Gastroesophageal sphincter (tissue), 4 donors: ENCODE measurements at regions not wholly inside any gene's neighbourhood (a gene's known extent, or its start where the extent isn't known, plus 50 kb on each side); places are given as distances from the start of the nearest gene placed in this dataset.

ENCODE experiments used
- ATAC-seq: fragments of 150-250 bp; one replicate; pipeline ENCODE4 v1.9.1; 2016; ENCODE audit warnings: mild to moderate bottlenecking, moderate library complexity
- H3K27ac ChIP-seq, 4 donors: fragments of 200-600 bp; sonication (generic) in 3 of 4; 1 replicate in 3 of 4; 2 replicates in 1 of 4; pipeline ENCODE4 v1.5.1; 2016 to 2019
- H3K27me3 ChIP-seq: fragments of 200-600 bp; sonication (generic); one replicate; pipeline ENCODE4 v1.5.1; 2019
- H3K36me3 ChIP-seq, 2 donors: fragments of 200-600 bp; sonication (generic); one replicate each; pipeline ENCODE4 v1.5.1; 2019; ENCODE audit warnings: control low read depth in 1 of 2
- H3K4me1 ChIP-seq, 3 donors: fragments of 200-600 bp; sonication (generic); 1 replicate in 2 of 3; 2 replicates in 1 of 3; pipeline ENCODE4 v1.5.1; 2016 to 2019; ENCODE audit warnings: control low read depth in 2 of 3
- H3K4me3 ChIP-seq, 2 donors: fragments of 200-600 bp; sonication (generic); one replicate each; pipeline ENCODE4 v1.5.1; 2019; ENCODE audit warnings: mild to moderate bottlenecking in 1 of 2, moderate library complexity in 1 of 2
- H3K9me3 ChIP-seq, 3 donors: fragments of 200-600 bp; sonication (generic); one replicate each; pipeline ENCODE4 v1.5.1; 2017 to 2019; ENCODE audit warnings: control low read depth in 2 of 3
- EP300 ChIP-seq: sonication (generic); formaldehyde crosslinking; IDR thresholded peaks from one replicate; pipeline ENCODE4 v1.6.1; 2017; ENCODE audit warnings: antibody characterized with exemption, mild to moderate bottlenecking
- POLR2A ChIP-seq, 2 donors: fragments of 450-650 bp; IDR thresholded peaks; one replicate each; pipeline ENCODE4 v1.6.1; 2017; ENCODE audit warnings: antibody characterized with exemption in 2 of 2, mild to moderate bottlenecking in 2 of 2, moderate library complexity in 1 of 2
- POLR2AphosphoS5 ChIP-seq: sonication (generic); formaldehyde crosslinking; IDR thresholded peaks from one replicate; pipeline ENCODE4 v1.6.1; 2017; ENCODE audit warnings: antibody characterized with exemption
- WGBS, 2 donors: methylation state at CpG; one replicate each; pipeline ENCODE4 v1.1.5; 2018; ENCODE audit warnings: low coverage in 1 of 2; 5-methylcytosine and 5-hydroxymethylcytosine counted together
- TF ChIP-seq, protein P1 (sequence below), 4 experiments: fragments of 200-600 bp in 2 of 4; fragments of 450-650 bp in 2 of 4; sonication (generic) in 1 of 4; IDR thresholded peaks; one replicate each; pipeline ENCODE4 v1.5.1; 2017 to 2019; ENCODE audit warnings: antibody characterized with exemption in 4 of 4, mild to moderate bottlenecking in 2 of 4, moderate library complexity in 2 of 4

- H3K36me3 ChIP-seq = no peaks in the 10 kb centered on the region
- TF ChIP-seq, protein P1, sequence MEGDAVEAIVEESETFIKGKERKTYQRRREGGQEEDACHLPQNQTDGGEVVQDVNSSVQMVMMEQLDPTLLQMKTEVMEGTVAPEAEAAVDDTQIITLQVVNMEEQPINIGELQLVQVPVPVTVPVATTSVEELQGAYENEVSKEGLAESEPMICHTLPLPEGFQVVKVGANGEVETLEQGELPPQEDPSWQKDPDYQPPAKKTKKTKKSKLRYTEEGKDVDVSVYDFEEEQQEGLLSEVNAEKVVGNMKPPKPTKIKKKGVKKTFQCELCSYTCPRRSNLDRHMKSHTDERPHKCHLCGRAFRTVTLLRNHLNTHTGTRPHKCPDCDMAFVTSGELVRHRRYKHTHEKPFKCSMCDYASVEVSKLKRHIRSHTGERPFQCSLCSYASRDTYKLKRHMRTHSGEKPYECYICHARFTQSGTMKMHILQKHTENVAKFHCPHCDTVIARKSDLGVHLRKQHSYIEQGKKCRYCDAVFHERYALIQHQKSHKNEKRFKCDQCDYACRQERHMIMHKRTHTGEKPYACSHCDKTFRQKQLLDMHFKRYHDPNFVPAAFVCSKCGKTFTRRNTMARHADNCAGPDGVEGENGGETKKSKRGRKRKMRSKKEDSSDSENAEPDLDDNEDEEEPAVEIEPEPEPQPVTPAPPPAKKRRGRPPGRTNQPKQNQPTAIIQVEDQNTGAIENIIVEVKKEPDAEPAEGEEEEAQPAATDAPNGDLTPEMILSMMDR (IDR thresholded peaks at IDR 0.05) = no peak
- TF ChIP-seq POLR2A (IDR thresholded peaks at IDR 0.05) (no peak), EP300 (no peak), POLR2AphosphoS5 (no peak)
- H3K27me3 ChIP-seq = peaks cover 31% of the 10 kb centered on the region
- no peak for ATAC-seq
- WGBS, 2 donors = 64 to 67% methylated on average over 1 to 2 of the region's 2 CpGs
- no peaks in the 10 kb centered on the region for H3K9me3 ChIP-seq
- H3K27ac ChIP-seq = no peak overlapping the region
- no peaks in the 10 kb centered on the region for H3K4me1 ChIP-seq
- no peak overlapping the region for H3K4me3 ChIP-seq
These were observed 155.5 kb upstream of the PMEPA1 start for GRCh38 chr20:57865266-57865665.

GRCh38 chr20:57860576-57860975, 150.8 kb upstream of the PMEPA1 start:
- no peak for ATAC-seq
- no peak overlapping the region for H3K4me3 ChIP-seq
- H3K27me3 ChIP-seq = no peaks in the 10 kb centered on the region
- WGBS, 2 donors = 90% methylated on average over 5 of the region's 6 CpGs; no CpG with 5 or more reads in 1 of the 2 donors
- no peaks in the 10 kb centered on the region for H3K4me1 ChIP-seq
- no peaks in the 10 kb centered on the region for H3K36me3 ChIP-seq
- TF ChIP-seq EP300 = no peak
- TF ChIP-seq, protein P1 (IDR thresholded peaks at IDR 0.05) = no peak
- no peak for TF ChIP-seq POLR2AphosphoS5
- no peak for TF ChIP-seq POLR2A (IDR thresholded peaks at IDR 0.05)
- no peaks in the 10 kb centered on the region for H3K9me3 ChIP-seq
- no peak overlapping the region for H3K27ac ChIP-seq

DNA sequence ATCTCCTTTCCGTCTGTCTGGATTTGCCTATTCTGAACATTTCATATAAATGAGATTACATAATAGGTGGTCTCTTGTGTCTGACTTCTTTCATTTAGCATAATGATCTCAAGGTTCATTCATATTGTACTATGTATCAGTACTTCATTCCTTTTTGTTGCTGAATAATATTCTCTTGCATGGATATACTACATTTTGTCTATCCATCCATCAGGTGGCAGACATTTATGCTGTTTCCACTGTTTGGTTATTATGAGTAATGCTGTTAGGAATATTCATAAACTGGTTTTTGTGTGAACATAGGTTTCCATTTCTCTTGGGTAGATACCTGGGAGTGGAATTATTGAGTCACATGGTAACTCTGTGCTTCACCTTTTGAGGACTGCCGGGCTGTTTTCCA, 148.2 kb upstream of the PMEPA1 start:
- WGBS, 2 donors = 60 to 75% methylated on average over 1 to 2 of the region's 2 CpGs
- TF ChIP-seq, protein P1 (IDR thresholded peaks at IDR 0.05) = no peak
- TF ChIP-seq POLR2A (IDR thresholded peaks at IDR 0.05) (no peak), POLR2AphosphoS5 (no peak), EP300 (no peak)
- ATAC-seq = no peak

GRCh38 chr20:57857118-57857517, 147.3 kb upstream of the PMEPA1 start:
- WGBS, 2 donors = 78 to 100% methylated on average over 2 of the region's 2 CpGs
- H3K4me3 ChIP-seq = no peak overlapping the region
- H3K27me3 ChIP-seq = no peaks in the 10 kb centered on the region
- no peaks in the 10 kb centered on the region for H3K9me3 ChIP-seq
- no peaks in the 10 kb centered on the region for H3K36me3 ChIP-seq
- H3K4me1 ChIP-seq = no peaks in the 10 kb centered on the region
- TF ChIP-seq, protein P1 (IDR thresholded peaks at IDR 0.05) = no peak
- TF ChIP-seq POLR2AphosphoS5 (no peak), POLR2A (IDR thresholded peaks at IDR 0.05) (no peak), EP300 (no peak)
- H3K27ac ChIP-seq = no peak overlapping the region
- no peak for ATAC-seq

More for the DNA sequence above, 148.2 kb upstream of the PMEPA1 start:
- H3K9me3 ChIP-seq = no peaks in the 10 kb centered on the region
- H3K27ac ChIP-seq = no peak overlapping the region
- no peak overlapping the region for H3K4me3 ChIP-seq
- H3K36me3 ChIP-seq = no peaks in the 10 kb centered on the region
- no peaks in the 10 kb centered on the region for H3K27me3 ChIP-seq
- H3K4me1 ChIP-seq = no peaks in the 10 kb centered on the region

DNA sequence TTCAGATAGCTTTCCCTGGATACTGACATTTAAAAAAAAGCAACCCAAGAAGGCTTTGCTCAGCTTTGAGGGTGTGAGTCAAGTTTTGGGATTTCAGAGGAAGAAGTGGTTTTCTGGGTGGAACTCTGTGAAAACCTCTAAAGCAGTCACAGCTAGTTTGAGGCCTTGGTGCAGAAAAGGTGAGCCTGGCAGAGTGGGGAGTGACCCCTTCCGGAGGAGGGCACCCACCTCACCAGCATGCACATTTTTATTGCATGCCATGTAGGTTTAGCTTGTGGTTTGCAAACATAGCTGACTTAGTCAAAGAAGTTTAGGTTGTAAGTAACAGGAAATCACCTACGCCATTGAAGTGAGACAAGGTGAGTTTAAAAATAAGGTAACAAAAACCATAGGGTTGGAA, 146.8 kb upstream of the PMEPA1 start:
- no peak overlapping the region for H3K27ac ChIP-seq
- no peaks in the 10 kb centered on the region for H3K36me3 ChIP-seq
- ATAC-seq = no peak
- WGBS, 2 donors = 91 to 100% methylated on average over 1 to 2 of the region's 2 CpGs
- H3K27me3 ChIP-seq = no peaks in the 10 kb centered on the region
- no peak for TF ChIP-seq EP300
- TF ChIP-seq POLR2AphosphoS5 = no peak
- no peak for TF ChIP-seq POLR2A (IDR thresholded peaks at IDR 0.05)
- TF ChIP-seq, protein P1 (IDR thresholded peaks at IDR 0.05) = no peak
- no peaks in the 10 kb centered on the region for H3K9me3 ChIP-seq
- H3K4me1 ChIP-seq = no peaks in the 10 kb centered on the region
- H3K4me3 ChIP-seq = no peak overlapping the region
